Non-pigmented ciliary epithelial cell (primary cell): ENCODE measurements at regions not wholly inside any gene's neighbourhood (a gene's known extent, or its start where the extent isn't known, plus 50 kb on each side); places are given as distances from the start of the nearest gene placed in this dataset.
"Not testable (repeated sequence)": the region's sequence is repeated elsewhere in the genome, so short reads cannot be mapped to it uniquely, and the experiment has no call there.

Source experiments
- DNase-seq: peaks from one replicate; pipeline ENCODE4 v3.0.0-alpha.2; 2010; ENCODE audit warnings: low read depth

DNA sequence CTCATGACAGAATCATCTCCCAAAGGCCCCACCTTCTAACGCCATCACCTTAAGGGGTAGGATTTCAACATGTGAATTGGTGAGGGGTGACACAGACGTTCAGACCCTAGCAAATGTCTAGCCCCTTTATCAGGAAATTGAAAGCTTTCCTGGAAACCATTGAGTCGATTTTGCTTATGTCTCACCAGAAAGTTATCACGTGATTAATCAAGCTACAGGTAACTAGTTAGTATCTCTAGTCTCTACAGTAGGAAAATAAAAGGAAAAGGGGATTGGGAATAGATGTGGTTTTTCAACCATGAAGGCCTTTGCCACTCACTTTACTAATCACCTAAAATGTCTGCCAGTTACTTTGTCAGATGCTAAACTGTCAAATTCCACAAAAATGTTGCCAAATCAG lies 1133.0 kb downstream of the PDHA2 start:
- DNase-seq = no peak

DNA sequence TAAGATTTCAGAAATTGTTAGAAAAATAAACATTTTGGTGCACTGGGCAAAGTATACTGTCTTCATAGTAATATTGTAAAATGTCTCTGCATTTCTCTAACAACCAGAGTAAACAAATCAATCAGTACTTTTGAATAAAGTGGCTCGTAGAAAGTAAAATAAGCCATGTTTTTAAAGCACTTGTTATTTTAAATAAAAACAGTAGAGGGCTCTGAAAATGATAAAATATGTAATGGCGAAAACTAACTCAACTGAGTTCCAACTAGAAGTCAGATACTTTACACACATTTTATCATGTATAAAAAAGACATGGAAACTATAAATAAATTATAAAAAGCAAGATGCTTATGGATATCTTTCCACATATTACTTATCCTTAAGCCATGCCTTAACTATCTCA lies 1134.4 kb downstream of the PDHA2 start:
- DNase-seq = no peak

DNA sequence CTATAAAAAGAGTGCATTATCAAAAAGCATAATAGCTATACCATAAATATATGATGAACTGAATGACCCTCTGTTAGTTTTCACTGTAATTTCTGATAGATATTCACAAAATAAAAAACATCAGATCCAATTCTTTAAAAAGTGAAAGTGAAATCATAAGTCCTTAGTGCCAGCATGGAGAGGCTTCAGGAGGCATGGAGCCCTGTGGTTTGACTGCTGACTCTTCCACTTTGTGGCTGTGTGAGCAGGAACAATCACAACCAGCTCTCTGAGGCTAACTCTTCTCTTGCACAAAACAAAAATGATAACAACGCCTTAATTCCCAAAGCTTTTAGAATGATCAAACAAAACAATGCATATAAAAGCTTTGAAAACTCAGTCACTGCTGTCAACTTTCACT lies 1143.9 kb downstream of the PDHA2 start:
- DNase-seq = no peak

DNA sequence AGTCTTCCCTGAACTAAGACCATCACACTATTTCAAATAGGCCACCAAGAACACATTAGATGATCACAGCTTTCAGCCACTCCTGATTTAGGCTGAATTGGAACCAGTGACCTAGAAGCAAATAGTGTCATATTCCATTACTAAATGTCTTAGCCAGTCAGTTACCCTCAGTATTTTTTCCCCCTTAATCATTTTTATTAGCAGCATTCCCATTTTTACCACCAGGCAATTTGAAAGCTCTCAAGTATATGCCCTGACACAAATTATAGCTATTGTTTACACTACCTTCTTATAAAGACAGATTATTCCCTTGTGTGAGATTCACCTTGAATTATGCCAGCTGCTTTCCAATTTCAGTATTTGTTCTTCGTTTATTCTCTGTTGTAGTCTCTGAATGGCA lies 1146.9 kb downstream of the PDHA2 start:
- no peak for DNase-seq

DNA sequence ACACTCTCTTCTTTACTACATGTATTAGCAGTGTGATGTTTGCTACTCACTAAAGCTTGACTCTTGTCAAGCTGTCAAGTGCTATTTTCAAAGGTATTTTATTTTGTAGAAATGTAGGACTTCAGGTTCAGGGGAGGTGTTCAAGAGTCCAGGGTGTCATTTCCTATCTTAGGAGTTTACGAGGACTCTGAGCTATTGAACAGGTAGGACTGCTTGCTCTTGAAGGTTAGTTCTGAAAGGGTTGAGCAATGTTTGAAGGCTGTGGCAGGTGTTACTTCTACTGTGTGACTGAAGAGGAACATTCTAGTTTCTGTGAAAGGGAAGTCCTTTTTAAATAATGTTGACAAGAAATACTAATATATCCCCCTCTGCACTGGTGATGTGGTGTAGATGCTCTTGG lies 1151.2 kb downstream of the PDHA2 start:
- DNase-seq = no peak

DNA sequence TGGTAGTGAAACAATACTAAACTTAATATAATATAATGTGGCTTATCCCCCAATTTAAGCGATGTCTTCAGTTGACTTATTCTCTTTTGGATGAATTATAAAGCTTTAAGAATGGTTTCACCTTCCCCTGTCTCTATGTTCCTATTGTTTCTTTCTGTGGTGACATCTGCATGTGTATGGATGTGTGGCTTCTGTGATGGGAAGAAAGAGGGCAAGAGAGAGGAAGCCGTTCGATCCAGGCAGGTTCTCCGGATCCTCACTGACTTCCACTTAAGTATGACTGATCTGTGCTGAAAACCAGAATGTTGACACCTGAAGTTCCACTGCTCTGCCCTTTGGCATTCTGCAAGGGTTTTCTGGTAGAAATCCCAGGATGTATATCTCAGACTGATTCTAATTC lies 1150.8 kb downstream of the STPG2 start:
- DNase-seq = no peak

DNA sequence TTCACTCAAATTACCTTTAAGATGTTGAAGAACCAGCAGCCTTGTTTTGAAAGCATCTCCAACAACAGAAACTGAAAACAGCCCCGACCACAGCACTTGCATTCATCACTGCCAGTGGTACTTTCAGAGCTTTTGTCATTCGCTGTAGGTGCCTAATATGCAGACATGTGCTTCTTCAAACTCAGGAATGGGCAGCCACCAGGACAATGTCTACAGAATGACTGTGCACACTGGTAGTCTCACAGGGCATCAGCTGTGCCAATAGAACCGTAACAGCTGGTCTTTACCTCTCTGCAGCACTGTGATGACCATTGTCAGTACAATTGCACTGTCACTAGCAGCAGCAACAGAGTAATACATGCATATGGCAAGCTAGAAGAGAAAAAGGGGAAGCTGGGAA lies 1149.7 kb downstream of the STPG2 start:
- DNase-seq = no peak

DNA sequence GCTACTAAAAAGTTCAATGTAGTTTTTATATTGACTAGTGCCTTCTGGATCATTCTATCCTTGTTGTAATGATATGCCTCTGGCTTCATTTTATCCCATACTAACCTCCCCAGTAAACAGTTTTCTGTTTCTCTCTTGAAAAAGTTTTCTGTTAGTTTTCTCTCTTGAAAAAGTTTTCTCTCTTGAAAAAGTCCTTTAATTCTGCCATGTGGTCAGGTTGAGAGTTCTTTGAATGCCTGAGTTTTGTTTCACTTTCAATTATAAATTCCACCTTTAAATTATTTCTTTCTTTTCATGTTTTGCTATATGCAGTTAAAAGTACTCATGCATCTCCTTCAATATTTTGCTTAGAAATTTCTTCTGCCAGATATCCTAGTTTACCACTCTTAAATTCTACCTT lies 1139.6 kb downstream of the STPG2 start:
- no peak for DNase-seq

DNA sequence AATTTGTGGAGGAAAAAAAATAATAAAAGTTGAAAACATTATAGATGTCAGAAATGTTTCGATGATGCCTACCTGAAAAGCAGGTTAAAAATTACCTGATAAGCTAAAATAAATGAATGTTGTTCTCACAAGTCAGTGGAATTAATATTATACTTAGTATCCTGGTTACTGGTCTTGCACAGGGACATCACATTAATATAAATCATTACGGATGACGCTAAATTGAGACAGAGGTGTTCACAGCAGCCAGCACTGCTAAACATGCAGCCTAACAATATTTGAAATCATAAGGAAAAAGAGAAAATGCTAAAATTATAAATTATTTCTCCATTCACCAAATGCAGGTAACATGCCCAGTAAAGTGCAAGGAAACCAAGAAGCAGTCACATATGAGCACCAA lies 1130.0 kb downstream of the STPG2 start:
- DNase-seq = no peak

DNA sequence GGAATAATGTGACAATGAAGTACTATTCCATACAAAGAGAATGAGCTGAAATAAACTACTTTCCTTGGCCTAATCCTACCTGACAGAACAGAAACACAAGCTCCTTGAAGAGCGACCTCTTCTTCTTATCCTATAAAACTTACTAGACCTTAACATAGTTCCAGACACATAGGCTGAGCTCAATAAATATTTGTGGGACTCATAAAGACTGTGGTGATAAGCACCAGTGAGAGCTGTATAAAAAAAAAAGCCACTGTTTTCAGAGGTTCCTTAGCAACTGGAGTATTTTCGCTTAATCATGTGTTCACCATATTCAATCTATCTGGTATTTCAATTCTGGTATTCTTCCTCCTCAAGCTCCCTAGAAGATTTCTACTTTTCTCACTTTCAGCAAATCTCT lies 1129.6 kb downstream of the STPG2 start:
- DNase-seq = no peak

DNA sequence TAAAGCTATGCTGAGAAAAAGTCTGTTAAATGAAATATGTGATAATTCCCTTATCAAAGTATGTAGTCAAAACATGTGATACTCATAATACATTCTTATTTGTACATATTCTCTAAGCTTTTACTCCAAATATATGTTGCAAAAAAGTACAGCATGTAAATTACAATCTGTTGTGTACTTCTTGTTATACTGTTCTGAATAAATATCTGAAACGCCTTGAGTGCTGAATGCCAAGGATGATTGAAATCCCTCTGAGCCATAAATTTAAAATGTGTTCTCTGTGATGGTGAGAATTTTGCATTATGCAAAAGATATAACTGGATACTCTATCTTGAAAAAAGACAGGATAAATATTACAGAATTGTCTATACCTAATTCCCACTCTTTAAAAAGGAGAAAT lies 1128.0 kb downstream of the STPG2 start:
- no peak for DNase-seq

DNA sequence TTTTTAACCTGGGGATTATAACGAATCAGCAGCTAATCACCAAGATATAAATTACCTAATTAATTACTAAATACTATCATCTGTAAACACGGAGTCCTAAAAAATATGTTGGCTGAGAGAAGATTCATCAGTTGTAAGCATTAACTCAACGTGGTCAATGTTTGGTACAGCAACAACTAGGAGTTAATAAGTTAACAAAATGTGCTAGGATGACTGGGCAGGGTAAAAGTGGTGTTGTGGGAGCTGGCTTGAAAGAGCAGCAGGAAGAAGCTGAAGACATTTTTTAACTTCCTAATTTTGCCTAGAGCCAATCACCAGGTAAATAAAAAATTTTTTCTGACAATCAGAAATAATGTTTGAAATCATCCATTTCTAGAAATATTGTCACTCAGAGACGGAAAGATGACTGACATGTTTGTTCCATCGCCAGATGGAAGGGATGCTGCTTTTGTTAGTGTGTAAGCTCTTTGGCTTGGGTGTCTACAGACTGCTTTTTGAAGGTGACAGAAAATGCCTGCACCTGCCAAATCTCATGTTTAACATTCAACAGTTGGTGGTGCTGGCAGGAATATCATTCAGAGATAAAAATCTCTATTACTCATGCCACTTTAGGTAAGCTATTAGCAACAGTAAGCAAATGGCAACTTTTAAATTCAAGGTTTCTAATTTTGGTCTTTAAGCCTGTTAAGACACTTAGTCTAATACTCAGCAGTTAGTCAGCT lies 1126.9 kb downstream of the STPG2 start:
- no peak for DNase-seq

DNA sequence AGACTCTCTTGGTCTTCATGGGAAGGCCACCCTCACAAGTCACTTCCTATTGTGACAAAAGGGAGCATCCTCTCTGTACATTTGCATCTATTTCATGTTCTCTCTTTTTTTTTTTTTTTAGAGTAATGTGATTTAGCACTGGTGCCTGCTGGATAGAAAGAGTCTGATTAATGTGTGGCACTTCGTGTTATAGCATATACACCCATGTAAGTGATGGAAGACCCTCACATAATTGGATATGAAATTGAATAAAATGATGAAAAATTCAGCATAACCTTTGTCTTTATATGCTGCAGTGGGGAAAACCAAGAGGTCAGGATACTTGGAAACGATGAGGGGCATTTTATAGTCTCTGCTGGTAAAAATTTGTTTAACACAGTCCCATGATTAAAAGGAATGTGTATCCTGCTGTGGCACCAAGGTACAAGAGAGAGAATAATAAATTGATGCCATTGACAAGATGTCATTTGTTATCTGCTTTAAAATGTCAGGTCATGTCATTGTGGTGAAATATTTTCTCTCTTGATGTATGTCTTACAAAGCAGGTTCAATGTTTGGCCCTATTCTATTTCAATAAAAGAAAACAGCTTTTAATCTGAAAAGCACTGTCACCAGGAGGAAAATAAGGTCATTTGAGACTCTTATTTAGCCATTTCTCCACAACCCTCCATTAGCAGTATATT lies 1115.4 kb downstream of the STPG2 start:
- DNase-seq = no peak

DNA sequence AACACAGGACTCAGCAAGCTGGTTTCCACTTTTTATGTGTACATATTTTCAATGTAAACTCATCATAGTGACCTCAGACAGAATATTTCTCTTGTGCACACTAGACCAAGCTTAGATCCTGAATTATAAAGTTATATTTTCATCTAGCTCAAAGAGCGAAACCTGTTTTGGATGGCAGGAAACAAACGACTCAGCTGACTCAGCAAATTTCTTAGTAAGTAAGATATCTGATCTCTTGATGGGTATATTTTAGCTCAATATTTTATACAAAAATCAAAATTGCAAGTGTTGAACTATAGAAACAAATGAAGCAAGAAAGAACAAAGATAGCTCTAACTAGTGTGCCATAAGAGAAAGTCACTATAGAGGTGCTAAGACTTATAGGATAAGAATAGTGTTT lies 1114.5 kb downstream of the STPG2 start:
- no peak for DNase-seq

DNA sequence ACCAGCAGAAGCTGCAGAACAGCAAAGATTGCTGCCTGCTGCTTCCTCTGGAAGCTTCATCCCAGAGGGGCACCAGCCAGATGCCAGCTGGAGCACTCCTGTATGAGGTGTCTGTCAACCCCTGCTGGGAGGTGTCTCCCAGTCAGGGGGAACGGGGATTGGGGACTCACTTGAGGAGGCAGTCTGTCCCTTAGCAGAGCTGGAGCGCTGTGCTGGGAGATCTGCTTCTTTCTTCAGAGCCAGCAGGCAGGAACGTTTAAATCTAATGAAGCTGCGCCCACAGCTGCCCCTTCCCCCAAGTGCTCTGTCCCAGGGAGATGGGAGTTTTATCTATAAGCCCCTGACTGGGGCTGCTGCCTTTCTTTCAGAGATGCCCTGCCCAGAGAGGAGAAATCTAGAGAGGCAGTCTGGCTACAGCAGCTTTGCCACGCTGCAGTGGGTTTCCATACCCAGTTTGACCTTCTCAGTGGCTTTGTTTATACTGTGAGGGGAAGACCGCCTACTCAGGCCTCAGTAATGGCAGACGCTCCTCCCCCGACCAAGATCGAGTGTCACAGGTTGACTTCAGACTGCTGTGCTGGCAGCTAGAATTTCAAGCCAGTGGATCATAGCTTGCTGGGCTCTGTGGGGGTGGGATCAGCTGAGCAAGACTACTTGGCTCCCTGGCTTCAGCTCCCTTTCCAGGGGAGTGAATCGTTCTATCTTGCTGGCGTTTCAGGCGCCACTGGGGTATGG lies 1105.7 kb downstream of the STPG2 start:
- DNase-seq = not testable (repeated sequence)

DNA sequence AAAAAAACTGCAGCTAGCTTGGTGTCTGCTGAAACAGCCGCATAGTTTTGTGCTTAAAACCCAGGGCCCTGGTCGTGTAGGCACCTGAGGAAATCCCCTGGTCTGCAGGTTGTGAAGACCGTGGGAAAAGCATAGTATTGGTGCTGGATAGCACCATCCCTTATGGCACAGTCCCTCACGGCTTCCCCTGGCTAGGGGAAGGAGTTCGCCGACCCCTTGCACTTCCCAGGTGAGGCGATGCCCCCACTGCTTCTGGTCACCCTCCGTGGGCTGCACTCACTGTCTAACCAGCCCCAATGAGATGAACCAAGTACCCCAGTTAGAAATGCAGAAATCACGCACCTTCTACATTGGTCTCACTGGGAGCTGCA lies 1105.1 kb downstream of the STPG2 start:
- no peak for DNase-seq

DNA sequence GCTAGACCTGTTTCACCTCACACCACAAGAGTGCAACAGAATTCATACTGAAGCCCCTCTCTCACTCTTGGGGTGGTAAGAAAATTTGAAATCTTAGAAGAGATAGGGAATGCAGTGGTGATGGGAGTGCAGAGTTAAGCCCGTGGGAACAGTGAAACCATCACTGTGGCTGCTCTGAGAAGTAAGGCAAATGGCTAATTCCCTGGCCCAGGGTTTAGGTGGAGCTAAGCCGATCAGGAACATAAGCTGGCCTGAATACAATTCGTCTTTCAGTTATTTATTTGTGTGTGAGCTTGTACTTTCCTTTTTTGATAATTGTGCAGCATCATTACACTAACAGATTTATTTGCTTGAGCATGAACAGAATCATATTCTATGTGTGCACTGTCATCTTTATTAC lies 1070.6 kb downstream of the STPG2 start:
- DNase-seq = no peak

DNA sequence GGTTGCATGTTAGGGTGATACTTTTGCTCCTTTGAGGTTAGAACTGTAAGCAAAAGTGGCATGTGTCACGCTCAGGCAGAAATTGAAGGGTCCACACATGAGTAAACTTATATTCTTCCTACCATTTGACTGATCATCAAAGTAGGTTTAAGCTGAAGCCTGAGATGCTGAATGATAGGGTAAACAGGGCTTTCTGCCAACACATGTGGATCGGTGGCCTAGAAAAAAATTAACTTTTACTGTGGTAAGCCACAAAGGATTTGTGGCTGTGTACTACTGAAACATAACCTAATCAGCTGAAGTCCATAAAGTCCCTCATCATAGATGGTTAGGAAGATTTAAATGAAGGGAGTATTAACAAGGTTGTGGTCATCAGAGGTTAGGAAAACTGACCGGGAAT lies 1070.1 kb downstream of the STPG2 start:
- DNase-seq = no peak

DNA sequence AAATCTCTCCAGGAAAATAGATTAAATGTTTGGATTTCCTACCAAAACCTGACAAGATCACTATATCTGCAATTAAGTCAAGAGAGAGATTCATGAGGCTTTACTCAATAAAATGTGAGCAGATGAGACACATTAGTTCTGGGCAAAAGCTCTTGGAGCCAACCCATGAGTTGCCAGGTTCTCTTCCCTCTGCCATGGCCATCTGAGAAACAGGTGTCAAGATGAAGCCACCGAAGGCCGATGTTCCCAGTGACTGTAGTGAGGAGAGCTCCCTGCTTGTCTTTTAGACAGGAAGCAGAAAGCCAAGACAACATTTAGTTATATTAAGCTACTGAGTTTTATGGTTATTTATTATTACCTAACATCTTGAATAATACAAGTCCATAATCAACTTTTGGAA lies 1068.7 kb downstream of the STPG2 start:
- DNase-seq = no peak

DNA sequence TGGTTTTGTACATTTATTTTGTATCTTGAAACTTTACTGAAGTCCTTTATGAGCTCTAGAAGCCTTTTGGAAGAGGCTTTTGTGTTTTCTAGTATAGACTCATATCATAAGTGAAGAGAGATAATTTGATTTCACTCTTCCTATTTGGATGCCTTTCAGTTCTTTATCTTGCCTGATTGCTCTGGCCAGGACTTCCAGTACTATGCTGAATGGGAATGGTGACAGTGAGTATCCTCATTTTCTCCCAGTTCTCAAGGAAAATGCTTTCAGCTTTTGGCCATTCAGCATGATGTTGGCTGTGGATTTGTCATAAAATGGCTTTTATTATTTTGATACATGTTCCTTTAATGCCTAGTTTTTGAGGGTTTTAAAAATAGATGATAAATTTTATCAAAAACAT lies 1061.3 kb downstream of the STPG2 start:
- DNase-seq = no peak

DNA sequence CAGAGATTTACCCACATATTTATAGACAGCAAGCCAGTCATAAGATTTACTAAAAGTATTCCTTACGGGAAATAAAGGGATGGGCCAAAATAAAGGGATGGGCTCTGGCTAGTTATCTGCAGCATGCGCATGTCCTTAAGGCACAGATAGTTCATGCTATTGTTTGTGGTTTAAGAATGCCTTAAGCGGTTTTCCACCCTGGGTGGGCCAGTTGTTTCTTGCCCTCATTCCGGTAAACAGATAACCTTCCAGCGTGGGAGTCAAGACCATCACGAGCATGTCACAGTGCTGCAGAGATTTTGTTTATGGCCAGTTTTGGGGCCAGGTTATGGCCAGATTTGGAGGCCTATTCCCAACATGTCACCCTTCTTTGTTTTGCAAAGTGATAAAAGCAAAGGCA lies 1046.2 kb downstream of the STPG2 start:
- DNase-seq = not testable (repeated sequence)

DNA sequence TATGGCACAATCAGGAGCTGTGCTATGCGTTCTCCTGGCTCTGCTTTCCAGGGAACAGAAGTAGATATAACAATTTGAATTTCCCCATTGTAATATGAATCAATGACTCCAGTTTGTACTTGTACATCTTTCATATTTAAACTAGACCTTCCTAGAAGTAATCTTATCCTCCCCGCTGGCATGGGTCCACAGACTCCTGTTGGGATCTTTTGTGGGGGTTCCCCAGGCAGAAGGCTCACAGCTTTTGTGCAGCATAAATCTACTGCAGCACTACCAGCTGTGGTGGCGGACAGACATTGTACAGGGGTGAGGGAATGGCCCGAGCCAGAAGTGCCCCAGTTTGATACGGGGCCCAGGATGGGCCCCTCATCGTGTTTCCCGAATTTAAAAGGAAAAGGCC lies 1042.1 kb downstream of the STPG2 start:
- not testable (repeated sequence) for DNase-seq

DNA sequence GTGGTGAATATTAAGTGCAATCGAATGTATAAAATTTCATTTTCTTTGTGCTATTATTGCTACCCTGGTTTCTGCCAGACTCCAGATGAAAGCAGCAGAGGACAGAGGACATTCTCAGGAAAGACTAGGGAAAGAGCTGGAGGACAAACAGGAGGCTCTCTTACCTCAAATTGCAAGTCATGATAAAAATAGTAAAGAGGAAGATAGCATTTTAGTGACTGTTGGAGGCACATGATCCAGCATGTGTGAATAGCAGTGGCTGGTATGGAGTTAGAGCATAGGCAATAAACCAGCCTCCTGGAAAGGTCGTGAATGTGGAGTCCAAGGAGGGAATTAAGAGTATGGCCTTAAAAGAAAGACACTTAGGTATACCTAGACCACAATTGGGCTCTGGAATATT lies 1040.0 kb downstream of the STPG2 start:
- DNase-seq = no peak
